Thyroid gland (tissue), 4 donors: ENCODE measurements at regions not wholly inside any gene's neighbourhood (a gene's known extent, or its start where the extent isn't known, plus 50 kb on each side); places are given as distances from the start of the nearest gene placed in this dataset.

Experiments used
- POLR2A ChIP-seq, 2 donors: fragments of 450-650 bp; IDR thresholded peaks; one replicate each; pipeline ENCODE4 v1.6.1; 2017; ENCODE audit warnings: antibody characterized with exemption in 2 of 2, mild to moderate bottlenecking in 2 of 2, moderate library complexity in 1 of 2
- TF ChIP-seq, protein P1 (sequence below), 6 experiments: fragments of 200-600 bp in 3 of 6; fragments of 450-650 bp in 3 of 6; sonication (generic) in 3 of 6; IDR thresholded peaks; one replicate each; pipeline ENCODE4 v1.5.1; 2016 to 2019; ENCODE audit warnings: antibody characterized with exemption in 6 of 6, mild to moderate bottlenecking in 2 of 6, inconsistent platforms in 1 of 6, moderate library complexity in 1 of 6

DNA sequence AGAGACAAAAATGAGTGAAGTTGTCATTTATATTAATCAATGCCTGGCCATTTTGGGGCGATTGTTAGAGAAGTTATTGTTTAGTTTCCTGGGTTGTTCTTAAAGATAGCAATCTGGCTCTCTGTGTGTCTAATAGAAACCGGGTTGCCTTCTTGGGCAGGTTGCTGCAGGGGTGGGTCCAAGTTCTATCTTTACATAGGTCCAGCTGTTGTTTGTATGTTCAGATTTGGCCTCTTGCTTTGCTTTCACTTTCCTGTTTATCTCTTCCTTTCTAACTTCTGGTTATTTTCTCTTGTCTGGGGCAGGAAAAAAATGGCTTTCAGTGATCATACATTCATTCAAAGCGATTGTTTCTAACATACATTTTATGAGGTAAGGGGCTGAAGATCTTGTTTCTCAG, 128.4 kb upstream of the NOX3 start:
- TF ChIP-seq, protein P1, sequence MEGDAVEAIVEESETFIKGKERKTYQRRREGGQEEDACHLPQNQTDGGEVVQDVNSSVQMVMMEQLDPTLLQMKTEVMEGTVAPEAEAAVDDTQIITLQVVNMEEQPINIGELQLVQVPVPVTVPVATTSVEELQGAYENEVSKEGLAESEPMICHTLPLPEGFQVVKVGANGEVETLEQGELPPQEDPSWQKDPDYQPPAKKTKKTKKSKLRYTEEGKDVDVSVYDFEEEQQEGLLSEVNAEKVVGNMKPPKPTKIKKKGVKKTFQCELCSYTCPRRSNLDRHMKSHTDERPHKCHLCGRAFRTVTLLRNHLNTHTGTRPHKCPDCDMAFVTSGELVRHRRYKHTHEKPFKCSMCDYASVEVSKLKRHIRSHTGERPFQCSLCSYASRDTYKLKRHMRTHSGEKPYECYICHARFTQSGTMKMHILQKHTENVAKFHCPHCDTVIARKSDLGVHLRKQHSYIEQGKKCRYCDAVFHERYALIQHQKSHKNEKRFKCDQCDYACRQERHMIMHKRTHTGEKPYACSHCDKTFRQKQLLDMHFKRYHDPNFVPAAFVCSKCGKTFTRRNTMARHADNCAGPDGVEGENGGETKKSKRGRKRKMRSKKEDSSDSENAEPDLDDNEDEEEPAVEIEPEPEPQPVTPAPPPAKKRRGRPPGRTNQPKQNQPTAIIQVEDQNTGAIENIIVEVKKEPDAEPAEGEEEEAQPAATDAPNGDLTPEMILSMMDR (IDR thresholded peaks at IDR 0.05), result no peak
- TF ChIP-seq POLR2A (IDR thresholded peaks at IDR 0.05), result no peak
